ENCODE measurements at regions not wholly inside any gene's neighbourhood (a gene's known extent, or its start where the extent isn't known, plus 50 kb on each side); places are given as distances from the start of the nearest gene placed in this dataset.
"Not testable (repeated sequence)": the region's sequence is repeated elsewhere in the genome, so short reads cannot be mapped to it uniquely, and the experiment has no call there.

DNA sequence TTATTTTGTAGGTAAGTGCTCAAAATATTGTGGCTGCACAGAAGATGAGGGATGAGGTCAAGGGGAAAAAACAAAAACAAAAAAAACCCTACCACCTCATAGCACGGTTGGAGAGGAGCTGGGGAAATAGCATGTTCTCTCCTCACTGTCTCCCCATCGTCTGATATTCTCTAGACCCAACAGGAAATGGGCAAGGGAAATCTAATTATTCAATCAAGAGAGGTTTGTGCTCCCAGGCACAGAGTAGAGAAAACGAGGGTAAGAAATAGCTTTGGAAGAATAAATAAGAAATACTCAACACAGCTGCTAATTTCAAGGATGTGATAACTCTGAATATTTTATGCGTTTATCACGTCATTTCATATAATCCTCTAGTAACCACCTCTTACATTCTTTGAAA is 619.2 kb upstream of the GNPDA2 start:
- DNase-seq: no peak

DNA sequence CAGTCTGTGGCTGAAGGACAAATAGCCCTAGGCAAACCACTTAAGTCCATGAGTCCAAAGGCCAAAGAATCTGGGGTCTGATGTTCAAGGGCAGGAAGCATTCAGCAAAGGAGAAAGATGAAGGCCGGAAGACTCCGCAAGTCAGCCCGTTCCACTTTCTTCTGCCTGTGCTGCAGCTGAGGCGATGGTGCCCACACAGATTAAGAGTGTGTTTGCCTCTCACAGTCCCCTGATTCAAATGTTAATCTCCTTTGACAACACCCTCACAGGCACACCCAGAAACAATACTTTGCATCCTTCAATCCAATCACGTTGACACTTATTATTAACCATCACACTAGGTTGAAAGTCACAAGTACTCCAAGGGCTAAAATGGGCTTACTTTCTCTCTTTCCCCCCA is 605.4 kb upstream of the GNPDA2 start:
- DNase-seq: no peak

- DNase-seq: no peak
Measured at GRCh38 chr4:45327544-45327943, 601.2 kb upstream of the GNPDA2 start.

- no peak for DNase-seq
Measured at GRCh38 chr4:45324455-45325417, 598.4 kb upstream of the GNPDA2 start.

- no peak for DNase-seq
Measured at GRCh38 chr4:45323453-45324058, 597.2 kb upstream of the GNPDA2 start.

DNA sequence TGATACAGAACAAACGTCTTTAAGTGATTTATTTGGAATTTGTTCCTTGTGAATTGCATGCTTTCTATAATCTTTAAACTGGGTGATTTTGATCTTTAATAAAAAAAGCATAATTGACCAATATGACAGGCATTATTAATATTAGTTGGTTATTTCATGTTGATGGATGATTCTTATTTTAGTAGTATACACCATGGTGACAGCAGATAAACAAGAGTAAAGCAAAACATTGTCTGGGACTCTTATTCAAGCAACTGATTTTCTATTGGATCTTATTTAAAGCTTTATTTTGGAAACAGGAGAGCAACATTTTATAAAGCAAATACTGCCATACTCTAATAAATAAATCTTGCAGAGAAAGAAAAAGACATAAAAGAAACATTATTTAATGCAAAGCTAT is 591.4 kb upstream of the GNPDA2 start:
- DNase-seq: no peak

GRCh38 chr4:45317276-45317675 is 590.9 kb upstream of the GNPDA2 start:
- DNase-seq: no peak

DNA sequence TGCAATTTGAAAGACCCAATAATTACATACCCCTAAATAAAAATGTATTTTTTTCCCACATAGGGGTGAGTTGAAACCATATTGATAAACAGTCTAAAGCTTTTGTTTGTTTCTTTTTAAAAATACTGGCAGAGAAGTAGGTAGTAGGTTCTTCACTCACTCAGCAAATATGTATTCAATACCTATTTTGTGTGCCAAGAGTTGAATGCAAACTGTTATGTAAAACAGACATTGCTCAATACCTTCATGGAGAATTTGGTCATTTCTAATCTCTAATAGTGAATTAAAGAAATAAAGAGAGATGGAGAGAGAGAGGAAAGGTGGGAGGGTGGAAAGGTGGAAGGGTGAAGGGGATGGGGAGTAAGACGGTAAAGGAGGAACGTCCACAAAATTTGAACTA is 589.9 kb upstream of the GNPDA2 start:
- DNase-seq: no peak

- DNase-seq: no peak
Measured at GRCh38 chr4:45302828-45303227, 576.5 kb upstream of the GNPDA2 start.

GRCh38 chr4:45294464-45294863 is 568.1 kb upstream of the GNPDA2 start:
- DNase-seq: no peak

- DNase-seq: no peak
Measured at GRCh38 chr4:45293335-45293734, 567.0 kb upstream of the GNPDA2 start.

DNA sequence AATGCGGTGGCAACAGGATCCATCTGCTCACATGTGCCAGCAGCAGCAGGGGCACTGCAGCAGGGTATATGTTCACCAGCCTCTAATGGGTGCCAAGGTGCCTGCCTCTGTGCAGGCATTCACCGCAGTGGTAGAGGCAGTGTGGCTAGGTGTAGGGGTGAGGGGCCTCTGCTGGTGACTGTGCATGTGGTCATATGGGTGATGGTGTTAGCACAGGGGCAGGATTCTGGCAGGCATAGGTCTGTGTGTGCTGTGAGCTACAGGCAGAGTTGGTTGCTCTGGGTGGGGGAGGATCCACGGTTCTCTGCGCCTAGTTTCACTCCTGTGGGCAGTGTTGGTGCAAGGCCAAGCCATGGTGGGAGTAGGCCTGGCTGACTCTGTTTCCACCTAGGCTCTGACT is 566.5 kb upstream of the GNPDA2 start:
- DNase-seq: no peak

DNA sequence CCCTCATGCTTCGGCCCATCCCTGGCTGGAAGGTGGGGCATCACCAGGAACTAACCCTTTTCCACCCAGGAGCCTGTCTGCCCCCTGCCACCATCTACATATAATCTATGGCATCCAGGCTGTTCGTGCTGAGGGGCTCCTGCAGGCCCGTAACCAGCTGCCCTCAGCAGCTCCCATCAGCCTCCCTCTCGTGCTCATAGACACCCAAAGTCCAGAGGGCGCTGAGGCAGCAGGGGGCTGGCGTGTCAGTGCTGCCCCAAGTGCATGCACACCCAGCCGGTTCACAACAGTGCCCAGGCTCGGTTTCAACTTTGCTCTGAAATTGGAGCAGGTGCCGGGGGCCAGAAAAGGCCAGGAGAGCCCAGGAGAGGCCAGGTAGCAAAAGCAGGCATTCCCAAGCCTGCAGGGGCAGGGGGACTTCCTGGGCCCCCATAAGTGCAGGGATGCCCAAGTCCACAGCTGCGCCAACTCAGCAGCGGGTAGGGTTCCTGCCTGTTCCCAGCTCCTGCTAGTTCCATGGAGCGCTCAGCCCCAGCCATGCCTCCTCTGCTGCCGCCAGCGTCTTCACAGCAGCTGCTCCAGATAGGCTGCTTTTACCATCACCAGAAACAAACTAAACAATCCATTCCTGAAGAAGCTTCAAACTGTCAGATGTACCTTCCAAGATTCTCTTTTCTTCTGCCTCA is 558.2 kb upstream of the GNPDA2 start:
- no peak for DNase-seq

DNA sequence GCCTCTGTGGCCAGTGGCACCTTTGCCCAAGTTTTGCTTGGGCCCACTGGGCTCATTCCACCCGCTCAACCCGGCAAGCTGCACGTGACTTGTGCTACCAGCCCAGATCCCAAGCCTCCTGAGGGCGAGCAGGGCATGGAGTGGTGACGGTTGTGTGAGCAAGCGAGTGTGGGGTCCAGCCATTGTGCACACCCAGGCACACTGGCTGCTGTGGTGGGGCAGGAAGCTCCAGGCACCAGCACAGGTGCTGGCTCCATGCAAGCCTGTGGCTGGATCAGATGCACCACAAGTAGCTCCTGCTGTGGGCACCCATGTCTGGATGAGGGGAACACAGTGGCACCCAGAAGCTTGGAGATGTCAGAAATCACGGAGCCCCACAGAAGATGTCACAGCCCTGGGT is 557.0 kb upstream of the GNPDA2 start:
- DNase-seq: no peak

- no peak for DNase-seq
Measured at GRCh38 chr4:45280121-45280520, 553.8 kb upstream of the GNPDA2 start.

- DNase-seq: no peak
Measured at GRCh38 chr4:45275862-45276261, 549.5 kb upstream of the GNPDA2 start.

- not testable (repeated sequence) for DNase-seq
Measured at GRCh38 chr4:45248106-45248505, 521.8 kb upstream of the GNPDA2 start.

DNA sequence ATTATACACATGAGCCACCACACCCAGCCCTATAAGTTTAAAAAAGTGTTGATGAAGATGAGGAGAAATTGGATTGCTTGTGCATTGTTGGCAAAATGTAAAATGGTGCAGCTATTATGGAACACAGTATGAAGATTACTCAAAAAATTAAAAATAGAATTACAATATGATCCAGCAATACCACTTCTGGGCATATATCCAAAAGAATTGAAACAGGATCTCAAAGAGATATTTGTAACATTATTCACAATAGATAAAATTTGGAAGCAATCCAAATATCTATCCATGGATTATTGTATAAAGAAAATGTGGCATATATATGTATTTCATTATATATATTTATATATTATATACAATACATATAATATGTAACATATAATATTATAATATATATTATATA is 515.6 kb upstream of the GNPDA2 start:
- no peak for DNase-seq

DNA sequence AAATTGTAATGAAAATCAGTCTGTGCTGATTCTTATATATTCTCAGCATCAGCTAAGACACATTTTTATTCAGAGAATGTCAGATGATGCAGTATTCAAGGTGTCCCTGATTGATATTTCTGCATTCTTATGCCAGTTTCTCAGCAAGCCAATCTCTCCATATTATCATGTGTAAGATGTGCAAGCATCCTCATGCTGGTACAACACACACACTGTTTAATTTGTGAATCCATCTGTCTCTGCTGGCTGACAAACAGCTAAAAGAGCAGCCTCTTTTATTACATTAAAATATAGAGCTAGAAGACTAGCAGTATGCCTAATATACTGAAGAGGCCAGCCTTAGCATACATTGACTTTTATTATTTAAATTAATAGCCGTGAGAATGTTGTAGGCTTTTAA is 502.9 kb upstream of the GNPDA2 start:
- no peak for DNase-seq

DNA sequence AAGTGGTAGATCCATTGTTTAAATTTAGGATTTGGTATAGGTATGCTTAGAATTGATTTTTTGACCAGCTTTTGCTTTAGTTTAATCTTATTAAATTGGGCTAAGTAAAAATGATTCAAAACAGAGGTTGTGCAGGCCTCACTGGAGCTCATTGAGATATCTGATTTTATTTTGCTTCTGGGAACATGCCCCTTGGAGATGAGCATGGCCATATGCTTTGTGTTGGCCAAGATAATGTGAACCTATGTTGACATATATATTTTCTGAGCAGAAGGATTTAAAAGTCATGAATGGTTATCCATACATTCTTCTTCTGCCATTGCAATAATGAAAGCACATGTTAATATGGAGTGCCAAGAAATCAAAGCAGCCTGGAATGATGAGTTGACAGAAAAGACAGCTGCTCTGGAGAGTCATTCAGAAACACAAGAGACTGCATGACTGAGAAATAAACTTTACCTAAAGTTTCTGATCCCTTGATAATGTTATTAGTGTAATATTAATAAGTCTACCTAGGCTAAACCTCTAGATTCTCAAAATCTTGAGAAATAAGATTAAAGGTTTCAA is 489.7 kb upstream of the GNPDA2 start:
- no peak for DNase-seq

- DNase-seq: not testable (repeated sequence)
Measured at GRCh38 chr4:45208476-45208875, 482.1 kb upstream of the GNPDA2 start.

- DNase-seq: not testable (repeated sequence)
Measured at GRCh38 chr4:45207864-45208331, 481.5 kb upstream of the GNPDA2 start.

- not testable (repeated sequence) for DNase-seq
Measured at GRCh38 chr4:45207241-45207863, 481.0 kb upstream of the GNPDA2 start.

All from SHP77 treated with DMSO at 0.1 percent for 48 hours (cell line).